Caco-2 (cell line): ENCODE measurements at regions not wholly inside any gene's neighbourhood (a gene's known extent, or its start where the extent isn't known, plus 50 kb on each side); places are given as distances from the start of the nearest gene placed in this dataset.

Experiments used
- BruUV-seq: library from RNA; stranded (reverse); fragments of 400-500 nt; replicated peaks from 2 replicates; lab custom pipeline; 2021; lab: Mats Ljungman, UMichigan
- CTCF ChIA-PET: fragments of 300-600 bp; sonication (Branson Sonifier 250); formaldehyde crosslinking; loops from one replicate; lab custom pipeline; 2022; ENCODE audit warnings: antibody characterized with exemption; lab: Charles Lee
- POLR2A ChIA-PET: fragments of 300-600 bp; sonication (Branson Sonifier 250); formaldehyde crosslinking; loops from one replicate; lab custom pipeline; 2022; ENCODE audit warnings: antibody characterized with exemption; lab: Charles Lee
- DNase-seq, 2 experiments: peaks; one replicate each; pipeline versions ENCODE4 v3.0.0 to v3.0.0-alpha.2; 2020 to 2022
- H3K27me3 ChIP-seq: replicated peaks from 2 replicates; pipeline ENCODE4 v1.6.0; 2011; ENCODE audit warnings: low read length; ENCODE audit not compliant: control insufficient read depth, insufficient read depth
- H3K36me3 ChIP-seq: 2 replicates; pipeline ENCODE4 v1.5.1; 2011; ENCODE audit warnings: low read length; ENCODE audit not compliant: control insufficient read depth, insufficient read depth
- H3K4me1 ChIP-seq: fragments of 250-450 bp; sonication (Bioruptor Pico); 2 replicates; pipeline ENCODE4 v1.5.1; 2020; ENCODE audit warnings: mild to moderate bottlenecking
- H3K4me3 ChIP-seq: 2 replicates; pipeline ENCODE4 v1.5.1; 2011; ENCODE audit warnings: low read depth, mild to moderate bottlenecking, control low read depth, low read length
- H3K9me3 ChIP-seq: fragments of 250-450 bp; sonication (Bioruptor Pico); 2 replicates; pipeline ENCODE4 v1.5.1; 2020; ENCODE audit warnings: mild to moderate bottlenecking, moderate library complexity
- H3K27ac Mint-ChIP-seq: one replicate; pipeline ENCODE4 v1.8.0; 2022; ENCODE audit warnings: mixed read lengths; ENCODE audit not compliant: unreplicated experiment
- H3K27me3 Mint-ChIP-seq: one replicate; pipeline ENCODE4 v1.8.0; 2022; ENCODE audit warnings: mixed read lengths; ENCODE audit not compliant: insufficient read depth, unreplicated experiment
- H3K36me3 Mint-ChIP-seq: one replicate; pipeline ENCODE4 v1.8.0; 2022; ENCODE audit warnings: mild to moderate bottlenecking, mixed read lengths; ENCODE audit not compliant: insufficient read depth, unreplicated experiment
- H3K4me1 Mint-ChIP-seq: one replicate; pipeline ENCODE4 v1.8.0; 2022; ENCODE audit warnings: low read depth, mixed read lengths; ENCODE audit not compliant: unreplicated experiment
- H3K4me3 Mint-ChIP-seq: one replicate; pipeline ENCODE4 v1.8.0; 2022; ENCODE audit warnings: mild to moderate bottlenecking, moderate library complexity, mixed read lengths; ENCODE audit not compliant: unreplicated experiment
- H3K9me3 Mint-ChIP-seq: one replicate; pipeline ENCODE4 v1.8.0; 2022; ENCODE audit warnings: mixed read lengths; ENCODE audit not compliant: unreplicated experiment
- intact Hi-C: fragments of 100-400 bp; cut with micrococcal nuclease; formaldehyde crosslinking; loops from one replicate; pipeline ENCODE4 v1.10.0; 2022; ENCODE audit not compliant: unreplicated experiment
- TF ChIP-seq, protein P1 (sequence below), 2 experiments: fragments of 200-600 bp in 1 of 2; IDR thresholded peaks; 1 replicate in 1 of 2; 2 replicates in 1 of 2; pipeline versions ENCODE4 v1.5.1 to v1.8.0; 2011 to 2022; ENCODE audit warnings: antibody characterized with exemption in 1 of 2, control low read depth in 1 of 2, inconsistent platforms in 1 of 2, low read depth in 1 of 2, low read length in 1 of 2, mild to moderate bottlenecking in 1 of 2, moderate library complexity in 1 of 2; ENCODE audit not compliant: insufficient read depth in 1 of 2, severe bottlenecking in 1 of 2, unreplicated experiment in 1 of 2

DNA sequence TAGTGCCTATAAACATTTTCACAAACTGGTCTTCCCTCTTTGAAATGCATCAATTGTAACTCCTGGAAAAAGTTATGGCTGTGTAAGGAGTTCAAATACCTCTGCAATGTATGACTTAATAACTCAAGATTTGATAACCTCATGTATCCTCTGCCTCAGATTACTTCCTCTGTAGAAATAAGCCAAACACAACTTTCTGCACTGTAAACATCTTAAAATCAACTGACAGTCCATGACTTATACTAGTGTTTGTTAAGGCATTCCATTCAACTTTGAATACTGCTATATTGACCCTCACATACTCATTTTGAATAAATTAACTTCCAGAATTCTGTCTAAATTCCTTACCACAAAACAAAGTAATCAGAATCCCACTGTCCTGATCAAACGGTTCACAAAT lies 256.2 kb upstream of the POU5F2 start:
- H3K4me1 ChIP-seq = no peaks in the 10 kb centered on the region
- ChIA-PET CTCF (no interaction called here), POLR2A (no interaction called here)
- no peaks in the 10 kb centered on the region for H3K27me3 ChIP-seq
- no peaks in the 10 kb centered on the region for H3K4me1 Mint-ChIP-seq
- no peaks in the 10 kb centered on the region for H3K36me3 Mint-ChIP-seq
- no peak for DNase-seq
- TF ChIP-seq, protein P1, sequence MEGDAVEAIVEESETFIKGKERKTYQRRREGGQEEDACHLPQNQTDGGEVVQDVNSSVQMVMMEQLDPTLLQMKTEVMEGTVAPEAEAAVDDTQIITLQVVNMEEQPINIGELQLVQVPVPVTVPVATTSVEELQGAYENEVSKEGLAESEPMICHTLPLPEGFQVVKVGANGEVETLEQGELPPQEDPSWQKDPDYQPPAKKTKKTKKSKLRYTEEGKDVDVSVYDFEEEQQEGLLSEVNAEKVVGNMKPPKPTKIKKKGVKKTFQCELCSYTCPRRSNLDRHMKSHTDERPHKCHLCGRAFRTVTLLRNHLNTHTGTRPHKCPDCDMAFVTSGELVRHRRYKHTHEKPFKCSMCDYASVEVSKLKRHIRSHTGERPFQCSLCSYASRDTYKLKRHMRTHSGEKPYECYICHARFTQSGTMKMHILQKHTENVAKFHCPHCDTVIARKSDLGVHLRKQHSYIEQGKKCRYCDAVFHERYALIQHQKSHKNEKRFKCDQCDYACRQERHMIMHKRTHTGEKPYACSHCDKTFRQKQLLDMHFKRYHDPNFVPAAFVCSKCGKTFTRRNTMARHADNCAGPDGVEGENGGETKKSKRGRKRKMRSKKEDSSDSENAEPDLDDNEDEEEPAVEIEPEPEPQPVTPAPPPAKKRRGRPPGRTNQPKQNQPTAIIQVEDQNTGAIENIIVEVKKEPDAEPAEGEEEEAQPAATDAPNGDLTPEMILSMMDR (IDR thresholded peaks at IDR 0.05; ENCODE audit: insufficient read depth in 1 of 2, low read depth in 1 of 2, low read length in 1 of 2, severe bottlenecking in 1 of 2, unreplicated experiment in 1 of 2) = no peak
- peaks cover 23% of the 10 kb centered on the region for H3K9me3 Mint-ChIP-seq
- H3K4me3 ChIP-seq = no peak overlapping the region
- H3K4me3 Mint-ChIP-seq = no peak overlapping the region
- BruUV-seq = no TSS peak
- peaks cover 13% of the 10 kb centered on the region for H3K9me3 ChIP-seq
- no peaks in the 10 kb centered on the region for H3K27me3 Mint-ChIP-seq
- H3K27ac Mint-ChIP-seq = no peak overlapping the region
- intact Hi-C loops = no loop called here
- H3K36me3 ChIP-seq = no peaks in the 10 kb centered on the region

DNA sequence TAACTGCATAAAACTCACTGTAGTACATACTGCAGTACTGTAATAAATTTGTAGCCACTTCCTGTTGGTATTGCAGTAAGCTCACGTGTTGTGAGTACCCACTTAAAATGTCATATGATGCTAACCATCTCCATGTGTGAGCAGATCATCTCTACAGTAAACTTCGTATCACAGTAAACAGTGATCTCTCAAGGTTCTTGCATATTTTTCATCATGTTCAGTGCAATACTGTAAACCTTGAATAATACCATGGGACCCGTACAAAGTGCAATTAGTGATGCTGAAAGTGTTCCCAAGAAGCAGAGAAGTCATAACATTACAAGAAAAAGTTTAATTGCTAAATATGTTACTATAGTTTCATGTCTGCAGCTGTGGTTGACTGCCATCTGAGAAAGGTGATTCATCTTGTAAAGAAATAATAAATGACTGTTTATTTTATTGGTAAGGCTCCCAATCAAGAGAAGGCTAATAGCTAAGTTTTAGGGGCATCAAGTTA lies 253.8 kb upstream of the POU5F2 start:
- Mint-ChIP-seq H3K4me1 (no peaks in the 10 kb centered on the region), H3K27me3 (no peaks in the 10 kb centered on the region), H3K9me3 (peaks cover under 1% of the 10 kb centered on the region), H3K4me3 (no peak overlapping the region), H3K27ac (no peak overlapping the region), H3K36me3 (no peaks in the 10 kb centered on the region)
- H3K27me3 ChIP-seq = no peaks in the 10 kb centered on the region
- TF ChIP-seq, protein P1 (IDR thresholded peaks at IDR 0.05; ENCODE audit: insufficient read depth in 1 of 2, low read depth in 1 of 2, low read length in 1 of 2, severe bottlenecking in 1 of 2, unreplicated experiment in 1 of 2) = no peak
- intact Hi-C loops = no loop called here
- H3K9me3 ChIP-seq = no peaks in the 10 kb centered on the region
- no peak for DNase-seq
- no peaks in the 10 kb centered on the region for H3K36me3 ChIP-seq
- H3K4me3 ChIP-seq = no peak overlapping the region
- ChIA-PET POLR2A (no interaction called here), CTCF (no interaction called here)
- BruUV-seq = no TSS peak
- H3K4me1 ChIP-seq = no peaks in the 10 kb centered on the region

DNA sequence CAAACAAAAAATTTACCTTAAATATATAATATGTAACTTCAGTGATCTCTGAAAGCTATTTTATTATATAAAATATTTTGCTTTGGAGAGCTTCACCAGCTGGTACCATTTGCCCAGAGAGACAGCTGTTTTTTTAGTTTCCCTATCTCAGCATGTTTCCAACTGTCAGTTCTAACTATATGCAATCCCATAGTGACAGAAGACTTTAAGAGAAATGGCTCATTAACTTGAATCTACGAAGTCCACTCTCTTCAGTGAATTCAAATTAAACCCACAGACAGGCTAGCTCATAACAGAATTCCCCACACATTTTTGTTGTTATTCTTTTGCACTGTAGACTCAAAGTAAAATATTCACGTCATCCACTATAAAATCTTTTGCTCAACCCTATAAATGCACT lies 251.8 kb upstream of the POU5F2 start:
- no peaks in the 10 kb centered on the region for H3K4me1 ChIP-seq
- H3K4me3 Mint-ChIP-seq = no peak overlapping the region
- DNase-seq = no peak
- CTCF ChIA-PET = no interaction called here
- no peaks in the 10 kb centered on the region for H3K4me1 Mint-ChIP-seq
- BruUV-seq = no TSS peak
- peaks cover 3% of the 10 kb centered on the region for H3K9me3 Mint-ChIP-seq
- no peak overlapping the region for H3K4me3 ChIP-seq
- TF ChIP-seq, protein P1 (IDR thresholded peaks at IDR 0.05; ENCODE audit: insufficient read depth in 1 of 2, low read depth in 1 of 2, low read length in 1 of 2, severe bottlenecking in 1 of 2, unreplicated experiment in 1 of 2) = no peak
- no peak overlapping the region for H3K27ac Mint-ChIP-seq
- no peaks in the 10 kb centered on the region for H3K9me3 ChIP-seq
- H3K36me3 ChIP-seq = no peaks in the 10 kb centered on the region
- POLR2A ChIA-PET = no interaction called here
- no peaks in the 10 kb centered on the region for H3K27me3 ChIP-seq
- H3K27me3 Mint-ChIP-seq = no peaks in the 10 kb centered on the region
- intact Hi-C loops = no loop called here
- H3K36me3 Mint-ChIP-seq = no peaks in the 10 kb centered on the region
